ENCODE measurements at regions not wholly inside any gene's neighbourhood (a gene's known extent, or its start where the extent isn't known, plus 50 kb on each side); places are given as distances from the start of the nearest gene placed in this dataset.

- TF ChIP-seq CTCF (conservative IDR thresholded peaks at IDR 0.05; ENCODE audit: low read length) (no peak), EZH2phosphoT487 (IDR thresholded peaks at IDR 0.05; ENCODE audit: borderline replicate concordance, low read depth, low read length) (no peak)
Observed at GRCh38 chr7:41110186-41110585, 592.7 kb downstream of the INHBA start.
